NCI-H1092 (cell line): ENCODE measurements at regions not wholly inside any gene's neighbourhood (a gene's known extent, or its start where the extent isn't known, plus 50 kb on each side); places are given as distances from the start of the nearest gene placed in this dataset.
A peak's percentile ranks its signal among the peaks of the same experiment; 100 is the strongest.
"Not testable (repeated sequence)": the region's sequence is repeated elsewhere in the genome, so short reads cannot be mapped to it uniquely, and the experiment has no call there.

Experiments used
- DNase-seq: peaks from one replicate; lab custom pipeline; 2025; lab: John Stamatoyannopoulos, UW

- DNase-seq = no peak
These were observed 385.5 kb downstream of the SEC14L1 start for GRCh38 chr17:77526259-77526711.

GRCh38 chr17:77526728-77527350 is 386.1 kb downstream of the SEC14L1 start:
- no peak for DNase-seq

GRCh38 chr17:77527409-77527808 is 386.6 kb downstream of the SEC14L1 start:
- DNase-seq = no peak

- no peak for DNase-seq
These were observed 387.2 kb downstream of the SEC14L1 start for GRCh38 chr17:77527836-77528505.

GRCh38 chr17:77528516-77529327 is 388.0 kb downstream of the SEC14L1 start:
- DNase-seq = peak; percentile 61

GRCh38 chr17:77529328-77529650 is 388.5 kb downstream of the SEC14L1 start:
- DNase-seq = no peak

GRCh38 chr17:77530591-77530990 is 389.8 kb downstream of the SEC14L1 start:
- DNase-seq = no peak

- DNase-seq = no peak
These were observed 390.2 kb downstream of the SEC14L1 start for GRCh38 chr17:77531002-77531401.

GRCh38 chr17:77531641-77532040 is 390.9 kb downstream of the SEC14L1 start:
- DNase-seq = no peak

GRCh38 chr17:77533697-77534096 is 392.9 kb downstream of the SEC14L1 start:
- DNase-seq = not testable (repeated sequence)

- no peak for DNase-seq
These were observed 393.4 kb downstream of the SEC14L1 start for GRCh38 chr17:77534137-77534536.

- DNase-seq = no peak
These were observed 394.7 kb downstream of the SEC14L1 start for GRCh38 chr17:77535435-77535834.

- DNase-seq = no peak
These were observed 395.1 kb downstream of the SEC14L1 start for GRCh38 chr17:77535892-77536291.

- DNase-seq = no peak
These were observed 396.8 kb downstream of the SEC14L1 start for GRCh38 chr17:77537566-77537965.

- no peak for DNase-seq
These were observed 399.8 kb downstream of the SEC14L1 start for GRCh38 chr17:77540531-77540930.

GRCh38 chr17:77540975-77541374 is 400.2 kb downstream of the SEC14L1 start:
- no peak for DNase-seq

- no peak for DNase-seq
These were observed 401.2 kb downstream of the SEC14L1 start for GRCh38 chr17:77542011-77542410.

GRCh38 chr17:77542551-77543490 is 402.1 kb downstream of the SEC14L1 start:
- DNase-seq = peak; percentile 80

- DNase-seq = no peak
These were observed 403.0 kb downstream of the SEC14L1 start for GRCh38 chr17:77543801-77544200.

- no peak for DNase-seq
These were observed 403.8 kb downstream of the SEC14L1 start for GRCh38 chr17:77544347-77545110.

GRCh38 chr17:77546772-77547241 is 406.0 kb downstream of the SEC14L1 start:
- DNase-seq = no peak
